Glutamatergic neuron (in vitro differentiated cells): ENCODE measurements at regions not wholly inside any gene's neighbourhood (a gene's known extent, or its start where the extent isn't known, plus 50 kb on each side); places are given as distances from the start of the nearest gene placed in this dataset.
A peak's percentile ranks its signal among the peaks of the same experiment; 100 is the strongest.

Experiments used
- DNase-seq: peaks from one replicate; pipeline ENCODE4 v3.0.0; 2022
- H3K27ac Mint-ChIP-seq: one replicate; pipeline ENCODE4 v1.8.0; 2020; ENCODE audit warnings: mild to moderate bottlenecking, mixed read lengths, inconsistent platforms; ENCODE audit not compliant: unreplicated experiment
- H3K27me3 Mint-ChIP-seq: one replicate; pipeline ENCODE4 v1.8.0; 2020; ENCODE audit warnings: mild to moderate bottlenecking, moderate library complexity, mixed read lengths, inconsistent platforms; ENCODE audit not compliant: unreplicated experiment
- H3K36me3 Mint-ChIP-seq: one replicate; pipeline ENCODE4 v1.8.0; 2020; ENCODE audit warnings: mild to moderate bottlenecking, mixed read lengths, inconsistent platforms; ENCODE audit not compliant: unreplicated experiment
- H3K4me1 Mint-ChIP-seq: one replicate; pipeline ENCODE4 v1.8.0; 2020; ENCODE audit warnings: mild to moderate bottlenecking, low read depth, mixed read lengths, inconsistent platforms; ENCODE audit not compliant: unreplicated experiment
- H3K4me3 Mint-ChIP-seq: one replicate; pipeline ENCODE4 v1.8.0; 2020; ENCODE audit warnings: mild to moderate bottlenecking, mixed read lengths, inconsistent platforms; ENCODE audit not compliant: unreplicated experiment
- H3K9me3 Mint-ChIP-seq: one replicate; pipeline ENCODE4 v1.8.0; 2020; ENCODE audit warnings: mild to moderate bottlenecking, moderate library complexity, mixed read lengths, inconsistent platforms; ENCODE audit not compliant: unreplicated experiment
- CTCF ChIP-seq: fragments of 200-600 bp; sonication (generic); IDR thresholded peaks from one replicate; pipeline ENCODE4 v1.5.0; 2021; ENCODE audit not compliant: partially characterized antibody, unreplicated experiment

GRCh38 chr7:115868369-115868768 is 162.2 kb downstream of the TFEC start:
- H3K27ac Mint-ChIP-seq: no peak overlapping the region
- no peak overlapping the region for H3K4me3 Mint-ChIP-seq
- no peak for TF ChIP-seq CTCF
- H3K4me1 Mint-ChIP-seq: no peaks in the 10 kb centered on the region
- H3K36me3 Mint-ChIP-seq: no peaks in the 10 kb centered on the region
- no peak for DNase-seq
- H3K9me3 Mint-ChIP-seq: no peaks in the 10 kb centered on the region
- peaks cover 2% of the 10 kb centered on the region for H3K27me3 Mint-ChIP-seq

- DNase-seq: no peak
- no peaks in the 10 kb centered on the region for H3K4me1 Mint-ChIP-seq
- no peaks in the 10 kb centered on the region for H3K9me3 Mint-ChIP-seq
- H3K27me3 Mint-ChIP-seq: peaks cover 2% of the 10 kb centered on the region
- no peak overlapping the region for H3K27ac Mint-ChIP-seq
- no peak overlapping the region for H3K4me3 Mint-ChIP-seq
- no peaks in the 10 kb centered on the region for H3K36me3 Mint-ChIP-seq
- no peak for TF ChIP-seq CTCF
Observed at GRCh38 chr7:115864082-115864481, 166.5 kb downstream of the TFEC start.

- H3K27ac Mint-ChIP-seq: no peak overlapping the region
Observed at GRCh38 chr7:115851291-115851690, 179.3 kb downstream of the TFEC start.

GRCh38 chr7:115850774-115851173 is 179.8 kb downstream of the TFEC start:
- Mint-ChIP-seq H3K27me3 (no peaks in the 10 kb centered on the region), H3K4me1 (no peaks in the 10 kb centered on the region), H3K36me3 (no peaks in the 10 kb centered on the region), H3K27ac (no peak overlapping the region), H3K9me3 (no peaks in the 10 kb centered on the region), H3K4me3 (no peak overlapping the region)
- no peak for DNase-seq
- no peak for TF ChIP-seq CTCF

More at GRCh38 chr7:115851291-115851690, 179.3 kb downstream of the TFEC start:
- peak; percentile 30 for TF ChIP-seq CTCF
- no peaks in the 10 kb centered on the region for H3K36me3 Mint-ChIP-seq
- H3K4me1 Mint-ChIP-seq: no peaks in the 10 kb centered on the region
- H3K27me3 Mint-ChIP-seq: no peaks in the 10 kb centered on the region
- no peak overlapping the region for H3K4me3 Mint-ChIP-seq
- DNase-seq: no peak
- H3K9me3 Mint-ChIP-seq: no peaks in the 10 kb centered on the region

- Mint-ChIP-seq H3K9me3 (no peaks in the 10 kb centered on the region), H3K4me1 (no peaks in the 10 kb centered on the region), H3K36me3 (no peaks in the 10 kb centered on the region), H3K27me3 (no peaks in the 10 kb centered on the region), H3K4me3 (no peak overlapping the region), H3K27ac (no peak overlapping the region)
- no peak for DNase-seq
- TF ChIP-seq CTCF: no peak
Observed at GRCh38 chr7:115844857-115845256, 185.7 kb downstream of the TFEC start.
